Prostate gland (tissue), 2 donors: ENCODE measurements at regions not wholly inside any gene's neighbourhood (a gene's known extent, or its start where the extent isn't known, plus 50 kb on each side); places are given as distances from the start of the nearest gene placed in this dataset.

Experiments
- POLR2A ChIP-seq: fragments of 450-650 bp; IDR thresholded peaks from one replicate; pipeline ENCODE4 v1.6.1; 2016; ENCODE audit warnings: antibody characterized with exemption, mild to moderate bottlenecking
- POLR2AphosphoS5 ChIP-seq: sonication (generic); formaldehyde crosslinking; IDR thresholded peaks from one replicate; pipeline ENCODE4 v1.6.1; 2017; ENCODE audit warnings: antibody characterized with exemption
- TF ChIP-seq, protein P1 (sequence below), 4 experiments: fragments of 200-600 bp in 2 of 4; fragments of 450-650 bp in 2 of 4; sonication (generic) in 2 of 4; IDR thresholded peaks; 1 replicate in 3 of 4; 2 replicates in 1 of 4; pipeline ENCODE4 v1.5.1; 2016 to 2019; ENCODE audit warnings: antibody characterized with exemption in 4 of 4, mild to moderate bottlenecking in 2 of 4, moderate library complexity in 2 of 4

DNA sequence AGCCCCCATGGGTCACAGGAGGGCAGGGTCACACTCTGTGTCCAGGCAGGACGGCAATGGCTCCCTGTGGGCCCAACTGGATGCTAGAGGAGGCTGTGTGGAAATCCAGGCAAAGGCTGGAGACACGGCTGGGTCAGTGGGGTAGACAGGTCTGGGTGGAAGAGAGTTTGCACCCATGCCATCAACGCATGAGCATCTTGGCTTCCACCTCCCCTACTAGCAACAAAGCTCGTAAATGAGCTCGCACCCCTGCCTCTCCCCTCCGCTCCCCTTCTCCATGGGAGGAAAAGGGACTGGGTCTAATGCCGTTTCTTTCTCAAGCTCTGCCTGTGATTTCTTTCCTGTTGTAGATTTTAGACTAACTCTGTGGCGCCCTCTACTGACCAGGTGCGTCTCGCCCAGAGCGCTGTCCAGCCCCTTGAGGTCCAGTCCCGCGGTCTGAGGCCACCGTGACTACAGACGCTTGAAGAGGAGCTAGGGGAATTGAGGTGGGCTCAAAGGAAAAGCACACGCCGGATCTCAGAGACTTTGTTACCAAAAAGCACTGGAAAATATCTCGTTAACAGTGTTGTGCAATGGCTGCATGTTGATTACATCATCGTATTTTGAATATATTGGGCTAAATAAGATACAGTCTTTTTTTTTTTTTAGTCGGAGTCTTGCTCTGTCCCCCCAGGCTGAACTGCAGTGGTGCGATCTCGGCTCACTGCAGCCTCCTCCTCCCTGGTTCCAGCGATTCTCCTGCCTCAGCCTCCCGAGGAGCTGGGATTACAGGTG, 50.7 kb upstream of the USP29 start:
- TF ChIP-seq, protein P1, sequence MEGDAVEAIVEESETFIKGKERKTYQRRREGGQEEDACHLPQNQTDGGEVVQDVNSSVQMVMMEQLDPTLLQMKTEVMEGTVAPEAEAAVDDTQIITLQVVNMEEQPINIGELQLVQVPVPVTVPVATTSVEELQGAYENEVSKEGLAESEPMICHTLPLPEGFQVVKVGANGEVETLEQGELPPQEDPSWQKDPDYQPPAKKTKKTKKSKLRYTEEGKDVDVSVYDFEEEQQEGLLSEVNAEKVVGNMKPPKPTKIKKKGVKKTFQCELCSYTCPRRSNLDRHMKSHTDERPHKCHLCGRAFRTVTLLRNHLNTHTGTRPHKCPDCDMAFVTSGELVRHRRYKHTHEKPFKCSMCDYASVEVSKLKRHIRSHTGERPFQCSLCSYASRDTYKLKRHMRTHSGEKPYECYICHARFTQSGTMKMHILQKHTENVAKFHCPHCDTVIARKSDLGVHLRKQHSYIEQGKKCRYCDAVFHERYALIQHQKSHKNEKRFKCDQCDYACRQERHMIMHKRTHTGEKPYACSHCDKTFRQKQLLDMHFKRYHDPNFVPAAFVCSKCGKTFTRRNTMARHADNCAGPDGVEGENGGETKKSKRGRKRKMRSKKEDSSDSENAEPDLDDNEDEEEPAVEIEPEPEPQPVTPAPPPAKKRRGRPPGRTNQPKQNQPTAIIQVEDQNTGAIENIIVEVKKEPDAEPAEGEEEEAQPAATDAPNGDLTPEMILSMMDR (IDR thresholded peaks at IDR 0.05) = peak in 2 of 4 experiments; percentile 13 to 36
- no peak for TF ChIP-seq POLR2A
- TF ChIP-seq POLR2AphosphoS5 = no peak
